GM21825 (cell line): ENCODE measurements at regions not wholly inside any gene's neighbourhood (a gene's known extent, or its start where the extent isn't known, plus 50 kb on each side); places are given as distances from the start of the nearest gene placed in this dataset.
A peak's percentile ranks its signal among the peaks of the same experiment; 100 is the strongest.

Experiments used
- ATAC-seq: cut with Tn5 transposase; IDR thresholded peaks from one replicate; pipeline ENCODE4 v1.9.1; 2021; ENCODE audit warnings: mild to moderate bottlenecking, moderate library complexity; ENCODE audit not compliant: unreplicated experiment

DNA sequence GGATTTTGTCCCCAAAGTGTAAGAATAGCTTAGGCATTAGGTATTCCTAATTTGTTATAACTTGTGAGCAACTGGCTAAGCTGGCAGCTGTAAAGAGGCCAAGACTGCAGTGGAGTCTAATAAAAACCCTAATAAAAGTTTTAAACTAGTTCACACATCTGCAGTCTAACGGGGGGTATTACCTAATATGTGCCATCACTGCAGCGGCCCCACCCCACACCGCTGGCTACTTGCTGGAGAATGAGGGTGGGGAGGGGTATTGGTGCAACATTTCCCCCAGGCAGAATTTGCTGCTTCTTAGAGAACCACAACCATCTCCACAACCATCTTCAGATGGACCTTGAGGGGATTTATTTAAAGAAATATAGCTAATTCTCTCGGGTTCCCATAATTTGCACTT, 135.0 kb downstream of the ZC3H11B start:
- no peak for ATAC-seq

- peak; percentile 55 for ATAC-seq
Observed at GRCh38 chr1:219476716-219477115, 136.2 kb downstream of the ZC3H11B start.

DNA sequence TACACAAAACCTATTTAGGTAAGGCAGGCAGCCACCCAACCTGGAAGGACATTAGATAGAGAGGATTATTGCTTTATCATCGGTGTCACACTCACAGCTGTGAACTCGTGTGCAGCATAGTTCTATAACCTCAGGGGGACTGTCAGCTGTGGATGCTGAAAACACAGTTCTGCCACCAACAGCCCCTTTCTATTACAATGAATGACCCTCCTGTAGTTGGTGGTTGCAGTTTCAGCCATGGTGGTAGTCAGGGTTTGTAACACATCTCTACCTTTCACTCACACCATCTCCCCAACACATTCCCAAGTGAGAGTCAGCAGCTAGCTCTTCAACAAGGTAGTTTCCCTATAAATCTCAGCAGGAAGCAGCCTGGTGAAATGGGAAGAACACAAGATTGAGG, 136.8 kb downstream of the ZC3H11B start:
- ATAC-seq, result peak; percentile 81

- ATAC-seq, result no peak
Observed at GRCh38 chr1:219472596-219472995, 140.3 kb downstream of the ZC3H11B start.

DNA sequence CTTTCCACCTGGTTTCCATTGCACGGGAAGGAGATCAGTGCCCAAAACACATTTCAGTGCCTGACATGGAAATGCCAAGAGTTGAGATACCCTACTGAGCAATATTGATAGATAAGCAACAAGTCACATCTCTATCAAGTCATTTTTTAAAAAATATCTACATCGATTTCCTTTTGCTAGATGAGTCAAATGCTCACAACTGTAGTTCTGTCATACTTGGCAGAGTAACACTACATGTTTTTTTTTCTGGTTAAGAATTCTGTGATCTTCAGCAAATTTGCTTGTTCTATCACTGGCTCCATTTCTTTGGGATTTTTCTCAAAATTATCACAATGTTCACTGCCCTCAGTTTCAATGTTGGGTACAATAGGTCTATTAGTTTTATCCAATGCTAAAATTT, 145.4 kb downstream of the ZC3H11B start:
- no peak for ATAC-seq

- ATAC-seq, result no peak
Observed at GRCh38 chr1:219466766-219467165, 146.1 kb downstream of the ZC3H11B start.

- ATAC-seq, result peak; percentile 51
Observed at GRCh38 chr1:219465212-219466093, 147.5 kb downstream of the ZC3H11B start.

GRCh38 chr1:219463636-219464035, 149.3 kb downstream of the ZC3H11B start:
- ATAC-seq, result no peak

DNA sequence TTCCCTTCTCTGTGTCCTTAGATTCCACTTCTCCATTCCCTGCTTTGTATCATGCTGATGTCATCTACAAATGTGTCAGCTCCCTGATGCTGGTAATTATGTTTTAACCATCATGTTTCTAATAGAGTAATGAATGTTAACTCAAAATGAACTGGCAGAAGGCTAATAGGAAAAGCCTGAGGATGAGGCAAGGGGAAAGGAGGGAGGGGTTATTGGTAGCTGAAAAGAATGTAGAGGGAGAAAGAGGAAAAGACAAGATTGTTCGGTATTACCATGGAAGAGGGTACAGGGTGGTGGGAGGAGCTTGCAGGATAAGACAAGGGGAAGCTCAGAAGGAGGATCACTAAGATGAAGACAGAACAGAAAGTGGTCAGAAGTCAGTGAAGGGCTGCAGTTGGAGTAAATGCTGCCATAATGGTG, 150.9 kb downstream of the ZC3H11B start:
- no peak for ATAC-seq

DNA sequence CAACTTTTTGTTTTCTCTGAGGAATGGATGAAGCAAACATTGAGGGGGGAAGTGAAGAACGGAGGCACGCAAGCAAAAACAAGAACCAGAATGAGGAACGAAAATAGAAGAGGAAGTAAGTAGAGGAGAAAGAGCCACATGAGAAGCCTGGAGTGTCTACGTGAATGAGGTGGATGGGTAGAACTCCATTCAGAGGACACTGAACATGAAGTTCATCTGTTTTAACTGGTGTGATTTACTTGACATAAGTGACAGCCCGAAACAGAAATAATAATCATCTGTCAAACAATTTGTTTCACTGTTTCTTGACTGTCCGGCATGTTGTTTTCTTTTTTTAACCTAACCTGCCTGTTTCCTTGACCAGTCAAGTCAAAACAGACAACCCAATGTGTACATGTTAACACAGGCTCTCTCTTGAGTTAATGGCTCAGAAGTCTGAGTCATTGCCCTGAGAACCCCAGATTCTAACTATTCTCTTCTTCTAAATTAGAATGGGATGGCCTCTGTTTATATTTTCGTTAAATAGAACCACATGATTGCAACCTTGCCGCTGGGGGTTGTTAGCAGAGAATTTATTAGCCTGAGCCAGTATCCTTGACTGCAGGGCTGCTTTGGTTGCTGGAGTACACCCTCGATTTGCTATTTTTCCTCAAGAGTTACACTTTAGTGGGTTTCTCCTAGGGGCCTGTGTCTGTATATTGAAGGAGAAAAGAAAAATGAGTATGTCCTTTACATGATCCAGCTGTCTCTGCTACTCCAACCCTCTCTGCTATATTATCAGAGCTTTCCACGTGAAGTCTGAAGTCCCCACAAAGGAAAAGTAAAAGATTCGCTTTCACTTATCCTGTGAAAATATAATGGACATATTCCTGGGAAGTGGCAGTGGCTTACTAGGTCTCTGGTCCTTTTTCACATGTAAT, 151.7 kb downstream of the ZC3H11B start:
- ATAC-seq, result peak; percentile 87

DNA sequence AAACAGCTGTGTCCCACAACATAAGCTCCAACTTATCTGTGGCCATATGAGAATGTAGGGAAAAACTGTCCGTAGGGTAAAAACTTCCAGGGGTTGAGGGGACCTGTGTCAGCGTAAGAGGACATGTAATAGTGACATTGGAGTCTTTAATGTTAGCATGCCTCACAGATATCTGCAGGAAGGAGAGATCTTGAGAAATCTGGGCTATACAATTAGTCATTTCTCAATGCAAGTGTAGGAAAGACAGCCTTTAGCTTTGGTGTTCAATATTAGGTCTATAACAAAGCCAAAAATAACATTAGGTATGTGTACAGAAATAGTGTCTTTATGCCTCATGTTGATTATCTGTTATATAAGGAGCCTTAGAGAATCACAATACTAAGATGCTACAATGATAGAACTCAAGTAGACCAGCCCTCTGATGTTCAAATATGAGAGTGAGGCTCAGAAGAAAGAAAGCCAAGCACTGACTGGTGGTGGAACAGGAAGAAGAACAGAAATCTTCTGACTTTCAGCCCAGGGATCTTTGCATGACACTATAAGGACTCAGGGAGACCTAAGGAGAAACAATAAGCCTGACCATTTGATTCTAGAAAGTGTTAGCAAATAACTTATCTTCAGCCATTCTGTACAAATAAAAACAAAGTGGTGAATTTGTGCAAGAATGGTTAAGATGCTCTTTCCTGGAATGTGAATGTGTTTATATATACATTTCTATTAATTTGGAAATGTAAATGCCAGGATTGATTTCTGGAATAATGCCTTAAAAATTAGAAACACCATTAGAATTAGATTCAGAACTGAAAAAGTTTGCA, 152.6 kb downstream of the ZC3H11B start:
- ATAC-seq, result no peak

- ATAC-seq, result no peak
Observed at GRCh38 chr1:219459351-219460080, 153.4 kb downstream of the ZC3H11B start.

GRCh38 chr1:219446288-219446687, 166.6 kb downstream of the ZC3H11B start:
- ATAC-seq, result no peak

DNA sequence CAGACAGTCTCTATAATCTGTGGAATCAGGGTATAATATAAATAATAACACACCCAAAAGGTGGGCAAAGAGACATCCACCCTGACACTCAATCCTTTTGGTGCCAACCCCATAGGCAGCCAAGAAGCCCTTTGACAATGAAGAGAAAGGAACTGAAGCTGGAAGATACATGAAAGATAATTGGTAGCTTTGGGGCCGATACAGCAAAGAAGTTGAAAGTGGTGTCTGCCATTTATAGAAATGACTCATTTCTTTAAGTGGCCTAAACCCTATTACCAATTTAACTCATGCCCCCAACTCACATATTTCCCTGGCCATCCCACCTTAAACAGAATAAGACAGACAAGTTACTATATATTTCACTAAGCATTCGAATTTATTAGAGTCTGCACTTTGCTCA, 167.0 kb downstream of the ZC3H11B start:
- ATAC-seq, result no peak

DNA sequence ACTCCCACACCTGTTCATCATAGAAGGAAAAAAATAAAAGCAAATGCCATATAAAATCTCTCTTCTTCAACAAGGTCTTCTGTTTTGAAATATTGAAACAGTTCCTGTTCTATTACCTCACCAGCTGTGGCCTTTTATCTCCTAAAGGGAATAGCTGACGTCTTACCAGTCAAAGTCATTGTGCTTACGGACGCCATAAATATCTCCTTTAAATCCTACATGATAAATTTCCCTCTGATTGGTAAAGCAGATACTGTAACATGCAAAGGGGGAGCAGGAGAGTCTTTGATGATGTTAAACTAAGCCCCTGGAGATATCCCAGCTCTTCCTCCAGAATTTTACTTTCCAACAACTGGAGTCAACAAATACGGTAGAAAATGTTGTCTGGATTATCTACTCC, 168.4 kb downstream of the ZC3H11B start:
- no peak for ATAC-seq

DNA sequence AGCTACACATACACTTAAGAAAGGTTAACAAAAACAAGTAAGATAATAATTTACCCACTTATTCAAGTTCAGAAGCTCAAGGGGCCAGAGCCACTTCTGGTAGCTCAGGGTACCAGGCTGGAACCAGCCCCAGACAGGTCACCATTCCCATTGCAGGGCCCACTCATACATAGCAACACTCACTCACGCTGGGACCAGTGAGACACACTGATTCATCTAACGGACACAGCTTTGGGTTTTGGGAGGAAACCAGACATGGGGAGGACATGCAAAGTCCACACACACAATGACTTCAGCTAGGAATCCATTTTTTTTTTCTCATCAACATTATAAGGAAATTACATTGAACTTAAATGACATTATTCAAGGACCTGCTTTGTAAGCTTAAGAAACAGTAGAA, 169.1 kb downstream of the ZC3H11B start:
- no peak for ATAC-seq

GRCh38 chr1:219442611-219443061, 170.3 kb downstream of the ZC3H11B start:
- ATAC-seq, result no peak

DNA sequence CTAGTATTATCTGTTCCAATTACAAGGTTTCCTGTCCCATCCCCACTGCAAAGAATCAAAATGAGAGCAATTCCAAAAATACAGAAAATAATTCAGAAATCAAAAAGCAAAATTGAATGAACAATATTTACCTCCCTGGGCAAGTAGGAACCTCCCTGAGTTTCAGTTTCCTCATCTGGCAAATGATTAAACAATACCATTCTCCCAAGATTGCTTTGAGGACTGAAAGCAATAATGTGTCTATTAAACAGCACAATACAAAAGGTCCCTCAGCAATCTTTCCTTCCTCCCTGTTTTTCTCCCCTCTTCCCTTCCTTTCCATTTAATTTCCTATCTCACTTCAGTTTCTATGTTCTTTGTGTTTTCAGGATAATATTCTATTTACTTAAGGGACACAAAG, 171.0 kb downstream of the ZC3H11B start:
- ATAC-seq, result no peak

GRCh38 chr1:219439376-219439775, 173.5 kb downstream of the ZC3H11B start:
- ATAC-seq, result no peak

GRCh38 chr1:219438386-219438785, 174.5 kb downstream of the ZC3H11B start:
- no peak for ATAC-seq
